PC-3 (cell line): ENCODE measurements at regions not wholly inside any gene's neighbourhood (a gene's known extent, or its start where the extent isn't known, plus 50 kb on each side); places are given as distances from the start of the nearest gene placed in this dataset.

Source experiments
- ATAC-seq: fragments of 200-7000 bp; cut with Tn5 transposase; 2 replicates; pipeline ENCODE4 v1.9.1; 2020; ENCODE audit warnings: mild to moderate bottlenecking, moderate library complexity
- BruUV-seq: library from RNA; stranded (reverse); fragments of 400-500 nt; replicated peaks from 2 replicates; lab custom pipeline; 2021; lab: Mats Ljungman, UMichigan
- CTCF ChIA-PET: fragments of 300-600 bp; sonication (Branson Sonifier 250); formaldehyde crosslinking; loops from one replicate; lab custom pipeline; 2022; ENCODE audit warnings: antibody characterized with exemption; lab: Charles Lee
- POLR2A ChIA-PET: fragments of 300-600 bp; sonication (Branson Sonifier 250); formaldehyde crosslinking; loops from one replicate; lab custom pipeline; 2022; ENCODE audit warnings: antibody characterized with exemption; ENCODE audit not compliant: unreplicated experiment; lab: Charles Lee
- DNase-seq: peaks from one replicate; pipeline ENCODE4 v3.0.0-alpha.2; 2015
- H2AFZ ChIP-seq: fragments of 300-600 bp; sonication (generic); 2 replicates; pipeline ENCODE4 v1.6.0; 2016; ENCODE audit warnings: antibody characterized with exemption, low read length
- H3F3A ChIP-seq: fragments of 300-600 bp; sonication (generic); one replicate; pipeline ENCODE4 v1.6.0; 2017; ENCODE audit warnings: antibody characterized with exemption, low read length, control low read depth, mild to moderate bottlenecking; ENCODE audit not compliant: unreplicated experiment
- H3K27ac ChIP-seq: fragments of 300-600 bp; sonication (generic); 2 replicates; pipeline ENCODE4 v1.5.1; 2016; ENCODE audit warnings: mild to moderate bottlenecking, low read length
- H3K27me3 ChIP-seq: fragments of 300-600 bp; sonication (generic); 2 replicates; pipeline ENCODE4 v1.6.1; 2016; ENCODE audit warnings: low read length, mixed read lengths
- H3K36me3 ChIP-seq: fragments of 300-600 bp; sonication (generic); 2 replicates; pipeline ENCODE4 v1.6.1; 2016; ENCODE audit warnings: low read depth, mixed run types, low read length, mixed read lengths
- H3K4me1 ChIP-seq: fragments of 300-600 bp; sonication (generic); 2 replicates; pipeline ENCODE4 v1.5.1; 2016; ENCODE audit warnings: low read length; ENCODE audit not compliant: insufficient read depth
- H3K4me2 ChIP-seq: fragments of 300-600 bp; sonication (generic); 2 replicates; pipeline ENCODE4 v1.6.0; 2016; ENCODE audit warnings: low read length
- H3K4me3 ChIP-seq: fragments of 300-600 bp; sonication (generic); 2 replicates; pipeline ENCODE4 v1.5.1; 2016; ENCODE audit warnings: mild to moderate bottlenecking, low read length, mixed read lengths
- H3K79me2 ChIP-seq: fragments of 300-600 bp; sonication (generic); 2 replicates; pipeline ENCODE4 v1.6.1; 2017; ENCODE audit warnings: low read length, mixed read lengths
- H3K9ac ChIP-seq: fragments of 300-600 bp; sonication (generic); 2 replicates; pipeline ENCODE4 v1.6.0; 2016; ENCODE audit warnings: mild to moderate bottlenecking, low read length
- H3K9me2 ChIP-seq: fragments of 300-600 bp; sonication (generic); replicated peaks from 2 replicates; pipeline ENCODE4 v1.6.1; 2016; ENCODE audit warnings: mixed run types, low read length, mixed read lengths
- H3K9me3 ChIP-seq: fragments of 300-600 bp; sonication (generic); 2 replicates; pipeline ENCODE4 v1.6.1; 2016; ENCODE audit warnings: low read length, mixed read lengths
- H4K20me1 ChIP-seq: fragments of 300-600 bp; sonication (generic); 2 replicates; pipeline ENCODE4 v1.6.1; 2016; ENCODE audit warnings: low read length, mixed read lengths
- EZH2 ChIP-seq: fragments of 300-600 bp; sonication (generic); IDR thresholded peaks from one replicate; pipeline ENCODE4 v1.6.1; 2017; ENCODE audit warnings: antibody characterized with exemption, mild to moderate bottlenecking, low read length; ENCODE audit not compliant: unreplicated experiment
- EZH2phosphoT487 ChIP-seq: fragments of 300-600 bp; sonication (generic); IDR thresholded peaks from 2 replicates; pipeline ENCODE4 v1.6.1; 2018; ENCODE audit warnings: mild to moderate bottlenecking, antibody characterized with exemption, low read length, borderline replicate concordance
- intact Hi-C: fragments of 100-400 bp; cut with micrococcal nuclease; formaldehyde crosslinking; loops from 2 replicates; pipeline ENCODE4 v1.9.0; 2023
- TF ChIP-seq, protein P1 (sequence below): fragments of 300-600 bp; sonication (generic); conservative IDR thresholded peaks from 2 replicates; pipeline ENCODE4 v1.5.1; 2017; ENCODE audit warnings: antibody characterized with exemption, low read depth, mild to moderate bottlenecking, low read length

- H3K27ac ChIP-seq, result no peak overlapping the region
- no peak overlapping the region for H3K4me2 ChIP-seq
- intact Hi-C loops, result no loop called here
- no peaks in the 10 kb centered on the region for H3K9me2 ChIP-seq
- peaks cover 23% of the 10 kb centered on the region for H3K9me3 ChIP-seq
- H2AFZ ChIP-seq, result no peak overlapping the region
- no peak overlapping the region for H3K9ac ChIP-seq
- TF ChIP-seq, protein P1, sequence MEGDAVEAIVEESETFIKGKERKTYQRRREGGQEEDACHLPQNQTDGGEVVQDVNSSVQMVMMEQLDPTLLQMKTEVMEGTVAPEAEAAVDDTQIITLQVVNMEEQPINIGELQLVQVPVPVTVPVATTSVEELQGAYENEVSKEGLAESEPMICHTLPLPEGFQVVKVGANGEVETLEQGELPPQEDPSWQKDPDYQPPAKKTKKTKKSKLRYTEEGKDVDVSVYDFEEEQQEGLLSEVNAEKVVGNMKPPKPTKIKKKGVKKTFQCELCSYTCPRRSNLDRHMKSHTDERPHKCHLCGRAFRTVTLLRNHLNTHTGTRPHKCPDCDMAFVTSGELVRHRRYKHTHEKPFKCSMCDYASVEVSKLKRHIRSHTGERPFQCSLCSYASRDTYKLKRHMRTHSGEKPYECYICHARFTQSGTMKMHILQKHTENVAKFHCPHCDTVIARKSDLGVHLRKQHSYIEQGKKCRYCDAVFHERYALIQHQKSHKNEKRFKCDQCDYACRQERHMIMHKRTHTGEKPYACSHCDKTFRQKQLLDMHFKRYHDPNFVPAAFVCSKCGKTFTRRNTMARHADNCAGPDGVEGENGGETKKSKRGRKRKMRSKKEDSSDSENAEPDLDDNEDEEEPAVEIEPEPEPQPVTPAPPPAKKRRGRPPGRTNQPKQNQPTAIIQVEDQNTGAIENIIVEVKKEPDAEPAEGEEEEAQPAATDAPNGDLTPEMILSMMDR, result no peak
- TF ChIP-seq EZH2 (no peak), EZH2phosphoT487 (no peak)
- H3K27me3 ChIP-seq, result no peaks in the 10 kb centered on the region
- ChIA-PET CTCF (no interaction called here), POLR2A (no interaction called here)
- BruUV-seq, result no TSS peak
- H3K79me2 ChIP-seq, result no peaks in the 10 kb centered on the region
- H4K20me1 ChIP-seq, result no peaks in the 10 kb centered on the region
- DNase-seq (no peak), ATAC-seq (no peak)
- no peaks in the 10 kb centered on the region for H3F3A ChIP-seq
- H3K4me3 ChIP-seq, result no peak overlapping the region
- no peaks in the 10 kb centered on the region for H3K4me1 ChIP-seq
- no peaks in the 10 kb centered on the region for H3K36me3 ChIP-seq
Observed at GRCh38 chr5:161235569-161235968, 311.0 kb downstream of the GABRB2 start.

DNA sequence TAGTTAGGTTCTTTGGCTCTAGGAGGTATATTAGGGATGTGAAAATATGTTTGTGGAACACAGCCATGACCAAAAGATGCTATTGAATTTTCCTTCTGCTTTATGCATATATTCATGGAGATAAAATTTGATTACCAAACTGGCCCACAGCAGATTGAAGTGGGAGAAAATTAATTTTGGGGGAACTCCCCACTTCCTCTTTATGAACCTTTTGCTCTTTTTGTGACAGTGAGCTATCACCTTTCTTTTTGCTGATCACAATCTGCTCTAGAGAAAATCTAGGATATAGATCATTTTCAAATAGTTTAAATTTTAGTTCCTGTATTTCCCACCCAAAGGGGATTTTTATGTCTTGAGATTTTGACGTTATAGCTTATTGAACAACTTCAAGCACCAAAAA is 313.0 kb downstream of the GABRB2 start:
- CTCF ChIA-PET, result no interaction called here
- POLR2A ChIA-PET, result no interaction called here
- Histone ChIP-seq H2AFZ (no peak overlapping the region), H4K20me1 (no peaks in the 10 kb centered on the region), H3K9ac (no peak overlapping the region), H3K4me3 (no peak overlapping the region), H3K36me3 (no peaks in the 10 kb centered on the region), H3K79me2 (no peaks in the 10 kb centered on the region), H3K9me3 (peaks cover 27% of the 10 kb centered on the region), H3F3A (no peaks in the 10 kb centered on the region), H3K9me2 (no peaks in the 10 kb centered on the region), H3K4me2 (no peak overlapping the region), H3K4me1 (no peaks in the 10 kb centered on the region), H3K27ac (no peak overlapping the region), H3K27me3 (no peaks in the 10 kb centered on the region)
- intact Hi-C loops, result no loop called here
- ATAC-seq (no peak), DNase-seq (no peak)
- no TSS peak for BruUV-seq
- TF ChIP-seq, protein P1, result no peak
- TF ChIP-seq EZH2phosphoT487 (no peak), EZH2 (no peak)

DNA sequence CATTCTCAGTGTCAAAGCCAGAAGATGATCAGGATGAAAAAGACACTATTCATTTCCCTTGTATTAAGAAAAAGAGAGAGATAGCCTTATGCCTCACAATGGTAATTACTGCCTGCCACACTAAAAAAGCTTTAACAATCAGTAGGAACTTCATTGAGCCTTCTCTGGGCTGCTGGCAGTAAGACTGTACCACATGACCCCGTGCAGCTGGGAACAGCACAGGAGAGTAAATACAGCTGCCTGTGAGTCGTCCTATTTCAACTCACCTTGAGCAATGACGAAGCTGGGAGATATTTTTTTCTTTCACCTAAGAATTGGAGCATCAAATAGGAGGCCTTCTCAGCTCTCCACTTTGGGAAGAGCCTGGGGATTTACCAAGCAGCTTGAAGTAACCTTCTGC is 316.3 kb downstream of the GABRB2 start:
- Histone ChIP-seq H3K4me3 (no peak overlapping the region), H3K9me2 (no peaks in the 10 kb centered on the region), H3K9me3 (peaks cover 20% of the 10 kb centered on the region; the same call in 1 of the 2 replicates), H3K4me2 (no peak overlapping the region), H3K27ac (no peak overlapping the region), H3K9ac (no peak overlapping the region), H3K4me1 (no peaks in the 10 kb centered on the region), H3F3A (no peaks in the 10 kb centered on the region), H3K79me2 (no peaks in the 10 kb centered on the region), H3K36me3 (no peaks in the 10 kb centered on the region), H2AFZ (no peak overlapping the region), H3K27me3 (no peaks in the 10 kb centered on the region), H4K20me1 (no peaks in the 10 kb centered on the region)
- no peak for ATAC-seq
- ChIA-PET POLR2A (no interaction called here), CTCF (no interaction called here)
- BruUV-seq, result no TSS peak
- DNase-seq, result no peak
- intact Hi-C loops, result no loop called here
- TF ChIP-seq EZH2phosphoT487 (no peak), EZH2 (no peak)
- TF ChIP-seq, protein P1, result no peak
